DMS153 treated with DMSO at 0.1 percent for 48 hours (cell line): ENCODE measurements at regions not wholly inside any gene's neighbourhood (a gene's known extent, or its start where the extent isn't known, plus 50 kb on each side); places are given as distances from the start of the nearest gene placed in this dataset.

Experiments used
- DNase-seq: peaks from one replicate; lab custom pipeline; 2025; ENCODE audit not compliant: unreplicated experiment; lab: John Stamatoyannopoulos, UW

DNA sequence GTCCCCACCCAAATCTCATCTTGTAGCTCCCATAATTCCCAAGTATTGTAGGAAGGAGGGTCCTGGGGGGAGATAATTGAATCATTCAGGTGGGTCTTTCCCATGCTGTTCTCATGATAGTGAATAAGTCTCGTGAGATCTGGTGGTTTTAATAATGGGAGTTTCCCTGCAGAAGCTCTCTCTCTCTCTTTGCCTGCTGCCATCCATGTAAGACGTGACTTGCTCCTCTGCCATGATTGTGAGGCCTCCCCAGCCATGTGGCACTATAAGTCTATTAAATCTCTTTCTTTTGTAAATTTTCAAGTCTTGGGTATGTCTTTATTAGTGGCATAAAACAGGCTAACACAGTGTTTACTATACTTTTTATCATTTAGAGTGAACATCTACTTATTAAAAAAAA, 338.8 kb downstream of the ANKRD7 start:
- no peak for DNase-seq

GRCh38 chr7:118572604-118573003, 348.1 kb downstream of the ANKRD7 start:
- DNase-seq = no peak

DNA sequence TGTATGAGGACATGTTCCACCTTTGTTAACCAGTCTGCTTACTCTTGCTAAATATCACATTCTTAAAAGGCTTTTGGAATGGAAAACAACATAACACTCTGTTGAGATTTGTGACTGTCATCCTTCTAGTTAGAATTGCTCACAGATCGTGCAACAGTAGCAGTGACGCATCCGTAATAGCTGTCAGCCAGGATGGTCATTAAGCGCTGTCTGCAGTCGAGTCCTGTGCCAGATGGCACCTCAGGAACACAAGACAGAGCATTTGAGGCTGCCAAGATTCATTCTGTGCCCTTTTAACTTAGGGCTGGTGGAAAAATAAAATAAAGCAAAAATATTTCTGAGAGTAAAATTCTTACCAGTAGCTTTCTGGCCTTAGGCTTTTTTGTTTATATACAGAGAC, 348.6 kb downstream of the ANKRD7 start:
- DNase-seq = no peak

GRCh38 chr7:118575393-118575948, 351.0 kb downstream of the ANKRD7 start:
- no peak for DNase-seq

DNA sequence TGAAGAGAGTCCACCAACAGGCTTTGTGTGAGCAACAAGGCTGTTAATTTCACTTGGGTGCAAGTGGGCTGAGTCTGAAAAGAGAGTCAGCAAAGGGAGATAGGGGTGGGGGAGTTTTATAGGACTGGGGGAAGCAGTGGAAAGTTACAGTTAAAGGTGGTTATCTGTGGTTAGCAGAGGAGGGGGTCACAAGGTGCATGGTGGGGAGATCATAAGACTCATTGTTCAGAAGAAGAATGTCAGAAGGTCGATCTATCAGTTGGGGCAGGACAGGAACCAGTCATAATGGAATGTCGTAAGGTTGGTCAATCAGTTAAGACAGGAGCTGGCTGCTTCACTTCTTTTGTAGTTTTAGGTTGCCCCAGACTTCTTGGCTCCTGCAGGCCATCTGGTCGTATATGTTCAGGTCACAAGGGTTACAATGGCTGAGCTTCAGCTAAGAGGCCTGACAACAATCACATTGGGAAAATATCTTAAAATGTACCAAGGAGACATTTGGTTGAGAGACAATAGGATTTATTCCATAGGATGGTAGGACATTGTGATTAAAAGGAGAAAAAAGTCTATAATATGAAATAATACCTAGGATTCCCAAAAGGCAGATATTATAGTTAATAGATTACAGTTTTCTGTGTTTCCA, 356.4 kb downstream of the ANKRD7 start:
- DNase-seq = no peak

DNA sequence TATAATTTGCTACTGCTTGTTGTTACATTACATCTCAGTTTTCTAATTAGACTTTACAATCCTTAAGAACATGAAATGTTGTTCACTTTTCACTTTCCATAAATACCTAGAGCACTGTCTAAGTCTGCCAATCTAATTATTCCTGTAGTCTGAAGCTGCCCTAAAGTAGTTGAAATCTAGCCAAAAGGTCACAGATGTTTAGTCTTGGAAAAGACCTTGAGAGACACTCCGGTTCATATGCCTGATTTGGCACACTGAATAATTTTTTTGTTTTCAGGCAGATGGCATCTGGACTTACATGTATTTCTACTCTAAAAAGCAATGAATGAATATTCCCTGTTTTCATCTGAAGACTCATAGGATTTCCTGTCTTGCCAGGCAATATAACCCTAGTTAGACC, 359.1 kb downstream of the ANKRD7 start:
- DNase-seq = no peak

- DNase-seq = no peak
These were observed 361.7 kb downstream of the ANKRD7 start for GRCh38 chr7:118586248-118586647.

DNA sequence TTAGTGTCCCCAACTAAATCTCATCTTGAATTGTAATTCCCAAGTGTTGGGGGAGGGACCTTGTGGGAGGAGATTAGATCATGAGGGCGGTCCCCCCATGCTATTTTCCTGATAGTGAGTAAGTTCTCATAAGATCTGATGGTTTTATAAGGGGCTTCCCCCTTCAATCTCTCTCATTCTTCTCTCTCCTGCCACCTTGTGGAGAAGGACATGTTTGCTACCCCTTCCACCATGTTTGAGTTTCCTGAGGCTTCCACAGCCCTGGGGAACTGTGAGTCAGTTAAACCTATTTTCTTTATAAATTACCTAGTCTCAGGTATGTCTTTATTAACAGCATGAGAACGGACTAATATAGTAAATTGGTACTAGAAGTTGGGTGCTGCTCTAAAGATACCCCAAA, 365.6 kb downstream of the ANKRD7 start:
- no peak for DNase-seq

DNA sequence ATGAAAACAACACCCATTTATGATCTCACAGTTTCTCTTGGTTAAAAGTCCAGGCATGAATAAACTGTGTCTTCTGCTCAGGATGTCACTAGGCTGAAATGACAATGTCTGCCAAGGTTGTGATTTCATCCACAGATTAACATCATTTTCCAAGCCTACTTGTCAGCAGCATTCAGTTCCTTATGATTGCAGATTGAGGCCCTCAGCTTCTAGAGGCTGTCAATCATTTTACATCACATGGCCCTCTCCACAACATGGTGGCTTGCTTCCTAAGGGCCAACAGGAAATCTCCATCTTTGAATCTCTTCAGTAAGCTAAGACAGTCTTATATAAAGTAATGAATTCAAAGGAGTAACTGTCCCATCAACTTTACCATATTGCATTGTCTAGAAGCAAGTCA, 377.6 kb downstream of the ANKRD7 start:
- no peak for DNase-seq

- DNase-seq = no peak
These were observed 382.1 kb downstream of the ANKRD7 start for GRCh38 chr7:118606602-118607001.

DNA sequence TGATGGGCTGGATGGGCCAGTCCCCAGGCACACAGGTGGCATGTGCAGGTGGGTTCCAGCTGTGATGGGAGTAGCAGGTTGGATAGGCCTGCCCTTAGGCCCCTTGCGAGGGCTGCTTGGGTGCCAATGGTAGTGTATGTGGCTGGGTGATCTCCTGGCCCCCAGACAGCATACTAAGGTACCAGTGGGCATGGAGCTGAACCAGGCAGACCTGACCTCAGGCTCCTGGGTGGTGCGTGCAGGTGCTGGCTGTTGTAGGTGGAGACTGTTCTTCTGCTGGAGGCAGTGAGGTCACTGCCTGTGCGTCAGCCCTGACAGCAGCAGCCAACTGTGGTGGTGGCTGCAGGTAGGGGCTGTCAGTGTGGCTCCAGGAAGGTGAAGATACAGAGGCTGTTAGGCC, 384.7 kb downstream of the ANKRD7 start:
- DNase-seq = no peak

DNA sequence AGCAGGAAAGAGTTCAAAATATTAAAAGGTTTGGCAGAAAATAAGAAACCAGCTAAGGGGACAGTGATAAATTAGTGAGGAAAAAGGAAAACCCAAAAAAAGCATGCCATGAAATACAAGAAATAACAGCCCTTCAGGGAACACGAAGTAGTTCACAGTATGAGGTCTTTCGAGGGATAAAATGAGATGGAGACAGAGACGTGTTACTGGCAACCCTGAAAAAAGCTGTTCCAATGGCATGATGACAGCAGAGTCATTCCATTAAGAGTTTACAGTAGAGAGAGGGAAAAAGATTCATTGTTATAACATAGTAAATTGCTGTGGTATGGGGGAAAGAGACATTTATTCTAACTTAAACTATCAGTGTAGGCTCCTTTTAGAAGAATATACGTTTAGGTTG, 391.2 kb downstream of the ANKRD7 start:
- no peak for DNase-seq

DNA sequence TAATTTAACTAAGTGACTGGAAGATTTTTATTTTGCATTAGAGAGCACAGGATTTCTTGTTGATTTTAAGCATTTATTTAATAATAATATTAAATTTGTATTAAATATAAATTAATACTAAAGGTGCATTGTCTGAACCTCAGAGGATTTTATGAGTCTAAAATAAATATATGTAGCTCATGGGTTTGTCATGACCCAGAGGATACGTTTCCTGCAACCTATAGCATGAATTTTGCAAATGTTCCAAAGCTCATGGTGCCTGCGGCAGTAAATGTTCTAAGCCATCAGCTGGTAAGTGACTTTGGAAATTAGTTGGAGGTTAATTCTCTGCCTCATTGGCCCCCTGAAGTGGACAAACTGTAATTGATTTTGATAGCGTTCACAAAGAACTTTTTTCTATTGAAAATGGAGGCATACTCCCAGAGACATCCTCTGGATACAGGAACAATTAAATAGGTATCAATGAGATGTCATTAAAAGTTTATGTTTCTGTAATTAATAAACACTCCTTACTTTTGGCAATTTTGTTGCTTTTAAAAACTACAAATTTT, 397.4 kb downstream of the ANKRD7 start:
- DNase-seq = no peak

DNA sequence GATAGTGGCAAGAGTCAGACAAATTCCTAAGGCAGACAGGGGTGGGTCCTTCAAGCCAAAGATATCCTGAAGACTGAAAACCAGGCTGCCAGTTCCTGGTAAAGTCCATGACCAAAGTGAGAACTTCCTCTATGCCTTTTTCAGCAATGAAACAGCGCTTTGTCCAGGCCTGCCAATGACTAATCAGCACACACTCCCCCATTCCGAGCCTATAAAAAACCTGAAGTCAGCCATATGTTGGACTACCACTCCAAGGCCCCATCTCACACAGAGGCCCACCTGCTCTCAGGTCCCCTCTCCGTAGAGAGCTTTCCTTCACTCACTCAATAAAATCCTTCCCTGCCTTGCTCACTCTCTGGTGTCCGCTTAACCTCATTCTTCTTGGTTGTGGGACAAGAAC, 402.2 kb downstream of the ANKRD7 start:
- no peak for DNase-seq

- DNase-seq = no peak
These were observed 403.0 kb downstream of the ANKRD7 start for GRCh38 chr7:118627467-118627866.

DNA sequence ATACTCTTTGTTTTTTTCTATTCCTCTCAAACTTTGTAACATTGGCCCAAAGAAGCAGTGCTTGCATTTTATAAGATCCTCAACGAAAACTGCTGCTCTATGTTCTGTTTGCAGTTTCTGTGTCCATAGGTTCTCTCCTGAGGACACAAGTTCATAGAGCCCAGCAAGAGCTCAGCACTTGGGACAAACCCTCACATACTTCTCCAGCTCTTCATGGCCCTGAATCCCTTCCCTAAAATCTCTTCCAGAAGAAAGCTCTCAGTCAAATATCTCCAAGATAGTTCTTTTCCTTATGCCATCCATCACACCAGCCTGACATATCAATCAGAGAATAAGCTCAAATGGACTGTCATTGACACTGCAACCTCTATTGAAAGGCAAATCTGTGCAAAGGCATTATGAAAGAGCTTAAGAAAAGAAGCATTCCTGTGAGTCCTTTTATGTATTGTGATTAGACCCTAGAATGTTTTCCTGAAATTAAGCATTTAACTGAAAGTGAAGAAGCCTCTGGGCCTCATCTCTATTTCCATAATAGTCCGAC, 405.5 kb downstream of the ANKRD7 start:
- no peak for DNase-seq

DNA sequence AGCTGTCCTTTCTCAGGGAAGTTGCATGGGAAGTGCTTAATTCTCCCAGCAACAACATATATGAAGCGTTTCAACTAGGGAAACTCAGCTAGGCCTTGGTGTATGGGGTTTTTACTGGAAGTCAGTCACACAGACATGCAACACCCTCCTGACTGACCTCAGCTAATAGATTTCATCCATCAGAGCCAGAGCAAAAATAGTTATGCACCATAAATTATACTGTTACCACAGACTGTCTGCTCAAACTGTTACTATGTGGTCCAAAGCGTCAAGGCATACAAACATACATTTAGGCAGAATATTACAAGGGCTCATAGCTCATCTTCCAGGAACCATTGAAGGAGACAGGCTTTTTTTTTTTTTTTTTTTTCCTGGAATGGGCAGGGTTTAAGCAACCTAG, 417.9 kb downstream of the ANKRD7 start:
- no peak for DNase-seq

DNA sequence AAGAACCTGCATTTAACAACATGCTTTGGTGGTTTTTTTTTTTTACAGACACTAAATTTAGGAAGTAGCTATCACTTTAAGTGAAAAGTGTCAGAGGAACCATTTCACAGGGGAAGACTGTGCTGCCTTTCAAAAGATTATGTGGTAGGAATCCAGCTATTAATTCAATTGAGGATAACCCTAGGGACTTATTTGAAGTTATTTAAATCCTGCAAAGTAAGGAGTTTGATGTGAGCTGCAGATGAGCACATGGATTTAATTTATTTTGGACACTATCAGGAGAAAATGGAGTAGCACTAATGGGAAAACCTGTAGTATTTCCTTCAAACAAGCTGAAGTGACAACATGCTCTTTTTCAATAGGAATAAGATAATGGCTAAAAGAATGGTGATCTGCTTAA, 419.8 kb downstream of the ANKRD7 start:
- DNase-seq = no peak

DNA sequence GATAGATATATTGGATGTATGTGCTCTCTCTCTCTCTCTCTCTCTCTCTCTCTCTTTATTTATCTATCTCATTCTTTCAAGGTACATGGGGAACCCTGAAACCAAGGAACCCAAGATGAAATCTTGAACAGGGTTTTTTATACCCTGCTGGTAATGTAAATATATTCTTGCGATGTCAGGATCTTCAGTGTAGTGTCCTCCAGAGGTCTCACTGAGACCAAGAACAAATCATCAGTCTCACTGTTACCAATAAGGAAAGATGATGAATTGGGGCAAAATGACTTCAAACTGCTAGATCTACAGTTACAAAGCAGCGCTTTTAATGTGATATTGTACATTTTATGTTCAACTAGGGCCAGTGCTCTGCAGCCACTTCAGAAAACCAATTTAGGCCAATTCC, 423.5 kb downstream of the ANKRD7 start:
- no peak for DNase-seq

DNA sequence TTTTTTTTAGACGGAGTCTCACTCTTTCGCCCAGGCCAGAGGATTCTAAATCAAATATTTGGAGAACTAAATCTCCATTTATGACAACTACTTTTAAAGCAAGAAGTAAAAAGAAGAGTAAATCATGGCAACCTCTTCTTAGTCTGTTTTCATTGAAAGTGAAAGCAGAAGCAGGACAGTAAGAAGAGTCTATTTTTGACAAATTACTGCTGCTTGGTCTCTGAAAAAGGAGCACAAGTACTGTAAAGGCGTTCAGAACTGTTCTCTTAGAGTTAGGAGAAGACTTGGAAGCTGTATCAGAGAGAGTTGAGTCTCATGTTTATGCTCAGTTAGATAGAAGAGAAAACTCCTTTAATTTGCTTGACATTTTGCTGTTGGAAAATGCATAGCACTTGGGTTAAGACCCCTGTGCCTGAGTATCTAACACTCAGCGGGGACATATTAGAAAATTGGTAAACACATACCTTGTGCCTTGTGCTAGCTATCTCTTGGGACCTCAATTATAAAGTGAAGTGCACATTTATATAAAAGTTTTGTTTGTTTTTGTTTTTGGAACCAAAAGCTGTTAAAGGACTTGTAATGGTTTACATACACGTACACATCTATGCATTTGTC, 433.0 kb downstream of the ANKRD7 start:
- DNase-seq = no peak

- DNase-seq = no peak
These were observed 437.8 kb downstream of the ANKRD7 start for GRCh38 chr7:118662266-118662665.

- DNase-seq = no peak
These were observed 440.0 kb downstream of the ANKRD7 start for GRCh38 chr7:118664498-118664897.
